Dedifferentiated amniotic fluid mesenchymal stem cell (primary cell): ENCODE measurements at regions not wholly inside any gene's neighbourhood (a gene's known extent, or its start where the extent isn't known, plus 50 kb on each side); places are given as distances from the start of the nearest gene placed in this dataset.

Experiments
- DNase-seq: peaks from one replicate; pipeline ENCODE4 v3.0.0-alpha.2; 2016; ENCODE audit errors: extremely low spot score

DNA sequence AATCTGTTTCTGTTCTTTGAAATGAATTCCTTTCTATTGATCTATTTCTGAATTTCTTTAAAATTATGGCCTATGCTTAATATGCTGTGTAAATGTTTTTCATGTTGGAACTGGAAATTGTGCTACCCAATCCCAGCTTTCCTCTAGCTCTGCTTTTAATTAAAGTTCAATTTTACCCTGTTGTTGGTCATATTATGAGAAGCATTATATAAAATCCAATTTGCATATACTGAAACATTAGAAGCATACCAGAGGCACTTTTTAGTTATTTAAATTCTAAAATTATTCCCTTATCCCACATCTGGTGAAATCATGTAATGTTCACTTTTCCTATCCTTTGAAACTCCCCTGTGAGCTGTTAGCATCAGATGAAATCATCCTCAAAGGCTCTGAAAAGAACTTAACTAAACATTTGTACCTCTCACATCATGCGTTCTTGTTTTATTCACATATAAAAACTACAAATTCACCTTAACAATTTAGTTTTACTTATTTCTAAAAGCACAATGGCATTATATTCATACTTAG is 160.6 kb upstream of the COL21A1 start:
- no peak for DNase-seq

DNA sequence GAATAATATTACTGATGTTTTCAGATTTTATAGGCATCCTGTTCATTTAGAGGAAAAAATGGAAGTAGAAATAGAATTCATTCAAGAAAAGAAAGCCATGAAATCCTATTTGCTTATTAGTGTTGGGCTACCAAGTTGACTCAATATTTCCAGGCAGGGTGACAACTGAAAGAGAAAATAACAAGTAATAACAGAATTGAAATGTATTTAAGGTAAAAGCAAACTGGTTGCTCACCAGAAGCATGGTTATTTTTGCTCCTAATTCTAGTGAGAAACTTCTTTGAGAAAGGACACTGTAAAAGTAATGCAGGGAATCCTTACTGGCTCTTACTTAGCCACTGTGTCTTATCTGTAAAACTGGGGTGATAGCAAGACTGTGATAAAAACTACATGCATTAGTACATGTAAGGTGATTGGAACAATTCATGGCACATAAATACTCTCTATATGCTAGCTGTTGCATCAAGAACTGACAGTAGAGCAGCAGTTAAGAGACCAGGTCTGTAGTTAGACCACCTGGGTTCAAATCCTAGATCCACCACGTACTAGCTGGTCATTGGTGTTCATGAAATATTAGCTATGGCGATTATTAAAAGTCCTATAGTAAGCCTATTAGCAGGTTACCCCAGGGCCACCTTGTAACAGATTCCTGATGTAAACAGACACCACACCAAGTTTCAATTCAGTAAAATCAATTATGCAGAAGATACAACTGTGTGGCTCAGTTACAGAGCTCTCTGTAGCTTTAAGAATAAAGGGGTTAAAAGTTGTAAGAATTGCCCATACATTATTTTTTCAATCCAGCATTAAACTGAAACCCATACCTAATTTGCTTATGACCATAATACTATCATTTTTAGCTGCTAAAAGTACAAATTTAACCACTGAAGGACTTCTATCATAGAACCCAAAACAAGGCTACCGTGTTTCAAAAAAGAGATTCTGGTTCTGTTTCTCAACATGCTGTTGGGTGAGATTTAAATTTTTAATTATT is 159.2 kb upstream of the COL21A1 start:
- DNase-seq = no peak

DNA sequence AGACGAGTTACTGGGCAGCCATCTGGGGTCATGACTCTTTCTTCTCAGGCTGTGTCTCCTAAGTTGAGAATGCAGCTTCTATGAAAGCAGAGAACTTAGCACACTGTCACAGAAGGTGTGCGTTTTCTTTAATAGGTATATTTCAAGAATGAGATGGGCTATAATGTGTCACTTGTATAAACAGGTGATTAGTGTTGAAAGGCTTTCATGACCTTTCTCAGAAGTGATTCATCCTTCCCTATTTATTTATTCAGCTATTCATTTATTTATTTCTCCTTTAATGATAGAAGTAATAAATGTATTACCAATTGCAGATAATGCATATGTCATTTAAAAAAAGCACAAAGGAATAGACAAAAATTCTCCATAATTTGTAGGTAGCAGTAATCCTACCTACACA is 157.2 kb upstream of the COL21A1 start:
- DNase-seq = no peak

DNA sequence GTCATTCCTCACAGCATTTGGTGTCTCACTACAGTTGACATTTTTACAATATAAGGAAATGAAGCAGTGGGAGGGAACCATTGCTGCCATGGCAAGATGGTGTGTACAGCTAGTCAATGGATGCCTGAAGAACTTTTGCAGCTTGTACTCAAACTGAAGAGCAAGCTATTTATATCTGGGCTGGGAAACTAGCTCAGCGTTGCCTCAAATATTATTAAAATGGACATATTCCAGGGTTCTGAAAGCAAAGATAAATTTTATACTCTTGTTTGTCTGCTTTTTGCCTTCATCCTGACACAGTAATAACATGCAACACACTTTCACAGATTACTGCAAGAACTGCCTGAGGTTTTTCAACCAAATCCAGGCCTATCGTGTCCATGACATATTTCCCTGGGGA is 156.4 kb upstream of the COL21A1 start:
- DNase-seq = no peak

DNA sequence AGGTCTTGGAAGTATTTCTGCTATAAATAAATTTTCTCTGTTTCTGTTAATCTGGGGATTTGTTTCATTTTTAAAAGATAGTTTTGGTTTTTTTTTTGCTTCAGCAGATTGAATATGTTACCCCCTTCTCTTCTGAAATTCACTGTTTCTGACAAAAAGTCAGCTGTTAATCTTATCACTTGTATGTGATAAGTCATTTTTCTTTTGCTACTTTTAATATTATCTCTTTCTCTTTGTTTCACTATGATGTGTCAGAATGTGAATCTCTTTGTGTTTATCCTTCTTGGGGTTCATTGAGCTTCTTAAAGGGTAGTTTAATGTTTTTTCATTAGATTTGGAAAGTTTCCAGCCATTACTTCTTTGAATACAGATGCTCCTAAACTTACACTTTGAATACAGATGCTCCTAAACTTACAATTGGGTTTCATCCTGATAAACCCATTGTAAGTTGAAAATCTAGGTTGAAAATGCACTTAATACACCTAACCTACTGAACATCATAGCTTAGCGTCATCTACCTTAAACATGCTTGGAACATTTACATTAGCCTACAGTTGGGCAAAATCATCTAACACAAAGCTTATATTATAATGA is 154.2 kb upstream of the COL21A1 start:
- DNase-seq = no peak

DNA sequence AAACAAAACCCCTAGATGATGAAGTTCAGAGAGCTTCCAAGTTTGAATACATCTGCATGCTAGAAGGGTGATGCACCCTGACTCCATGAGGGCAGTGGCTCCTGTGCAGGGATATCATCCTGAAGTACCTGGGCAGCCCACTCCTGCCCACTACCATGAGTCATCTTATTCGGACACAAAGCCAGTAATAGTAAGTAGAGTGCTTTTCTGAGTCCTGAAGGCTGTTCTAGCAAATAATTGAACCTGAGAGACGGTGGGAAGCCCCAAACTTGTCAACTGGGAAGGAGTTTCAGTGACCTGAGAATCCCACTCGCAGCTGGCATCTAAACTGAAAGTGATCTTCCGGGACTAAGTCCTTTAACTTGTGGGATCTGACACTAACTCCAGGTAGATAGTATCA is 152.9 kb upstream of the COL21A1 start:
- DNase-seq = no peak

DNA sequence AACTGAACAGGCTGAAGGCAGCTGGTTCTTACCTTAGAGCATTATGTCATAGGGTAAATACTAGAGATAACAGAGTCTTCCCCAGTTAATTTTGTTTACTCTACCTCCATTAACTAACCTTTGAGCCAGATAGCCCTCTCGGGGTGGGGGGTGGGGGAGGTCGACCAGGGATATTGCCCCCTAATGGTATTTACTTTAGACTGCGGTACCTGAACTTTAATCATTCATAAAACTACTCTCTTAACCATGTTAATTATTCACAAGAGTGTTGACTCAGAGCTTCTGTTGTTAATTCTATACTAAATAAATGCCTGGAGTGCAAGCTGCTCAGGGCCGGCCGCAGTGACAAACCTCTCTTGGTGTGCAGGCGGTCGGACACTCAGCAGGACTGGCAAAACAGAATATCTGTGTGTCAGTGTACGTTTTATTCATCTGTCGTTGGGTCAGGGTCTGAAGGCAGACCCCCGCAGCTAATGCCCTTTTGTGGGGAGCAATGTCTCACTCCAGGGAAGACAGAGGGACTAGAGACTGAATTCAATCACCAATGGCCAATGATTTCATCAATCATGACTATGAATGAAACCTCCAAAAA is 152.4 kb upstream of the COL21A1 start:
- DNase-seq = no peak

DNA sequence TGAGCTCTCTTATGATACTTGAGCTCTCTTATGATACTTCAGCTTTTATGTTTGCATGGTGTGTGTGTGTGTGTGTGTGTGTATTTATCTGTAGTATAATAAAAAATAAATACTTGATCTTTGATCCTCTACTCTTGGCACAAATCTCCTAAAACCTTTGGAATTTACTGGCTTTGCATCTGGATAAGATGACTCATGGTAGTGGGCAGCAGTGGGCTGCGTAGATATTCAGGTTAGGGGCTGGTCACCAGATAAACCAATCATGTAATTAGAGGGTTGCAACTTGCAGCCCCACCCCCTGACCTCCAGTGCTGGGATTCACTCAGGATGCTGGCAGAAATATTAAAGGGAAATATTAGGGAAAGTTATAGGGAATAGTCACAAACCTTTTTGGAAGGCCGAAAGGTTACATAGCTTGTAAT is 151.9 kb upstream of the COL21A1 start:
- no peak for DNase-seq

DNA sequence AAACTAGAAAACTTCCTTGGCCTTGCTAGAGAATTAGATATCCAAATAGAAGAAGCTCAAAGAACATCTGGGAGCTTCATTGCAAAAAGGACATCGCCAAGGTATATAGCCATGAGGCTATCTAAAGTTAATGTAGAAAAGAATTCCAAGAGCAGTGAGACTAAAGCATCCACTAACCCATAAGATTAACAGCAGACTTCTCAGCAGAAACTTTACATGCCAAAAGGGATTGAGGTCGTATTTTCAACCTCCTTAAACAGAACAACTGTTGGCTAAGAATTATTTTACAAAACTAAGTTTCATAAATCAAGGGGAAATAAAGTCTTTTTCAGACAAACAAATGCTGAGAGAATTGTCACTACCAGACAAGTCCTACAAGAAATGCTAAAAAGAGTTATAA is 149.1 kb upstream of the COL21A1 start:
- DNase-seq = no peak

DNA sequence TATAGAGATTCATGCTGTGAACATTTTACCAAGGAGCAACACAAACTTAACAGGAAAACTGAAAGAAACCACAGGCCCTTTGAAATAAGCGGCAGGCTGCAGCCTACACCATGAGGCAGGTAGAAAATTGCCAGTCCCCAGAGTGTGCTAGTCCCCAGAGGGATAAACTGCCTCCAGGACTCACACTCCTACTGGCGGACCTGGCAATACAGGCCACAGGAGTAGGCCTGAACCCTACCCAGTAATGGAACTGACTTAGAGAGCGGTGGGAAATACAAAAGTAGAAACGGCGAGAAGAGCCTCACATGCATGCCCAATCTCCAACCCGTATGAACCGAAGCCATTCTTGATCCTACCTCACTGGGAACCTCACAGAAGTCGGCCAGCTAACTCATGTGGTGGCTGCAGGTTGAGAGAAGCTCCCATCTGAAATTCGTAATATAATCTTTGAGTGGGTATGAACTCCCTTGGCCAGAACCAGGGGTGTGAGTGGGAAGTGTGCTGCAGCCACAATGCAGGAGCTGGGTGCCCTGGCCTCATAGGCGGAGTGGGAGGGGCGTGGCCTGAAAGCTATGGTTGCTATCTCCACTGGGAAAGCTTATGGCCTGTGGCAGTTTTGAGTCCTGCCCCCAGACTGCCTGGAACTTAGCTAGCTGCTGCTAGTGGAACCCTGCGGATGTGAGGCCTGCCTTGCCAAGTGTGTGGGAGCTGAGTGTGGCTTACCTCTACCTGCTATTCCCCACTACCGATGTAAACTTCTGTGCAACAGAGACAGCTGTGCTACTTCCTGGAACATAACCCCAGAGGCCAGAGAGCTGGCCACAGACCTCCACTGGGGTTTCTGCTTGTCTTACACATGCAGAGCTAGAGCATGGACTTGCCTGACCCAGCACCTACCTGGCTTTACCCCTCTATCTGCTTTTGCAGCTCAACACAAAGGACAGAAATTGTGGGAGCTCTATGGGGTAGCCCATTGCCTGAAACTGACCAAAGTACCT is 146.5 kb upstream of the COL21A1 start:
- no peak for DNase-seq

DNA sequence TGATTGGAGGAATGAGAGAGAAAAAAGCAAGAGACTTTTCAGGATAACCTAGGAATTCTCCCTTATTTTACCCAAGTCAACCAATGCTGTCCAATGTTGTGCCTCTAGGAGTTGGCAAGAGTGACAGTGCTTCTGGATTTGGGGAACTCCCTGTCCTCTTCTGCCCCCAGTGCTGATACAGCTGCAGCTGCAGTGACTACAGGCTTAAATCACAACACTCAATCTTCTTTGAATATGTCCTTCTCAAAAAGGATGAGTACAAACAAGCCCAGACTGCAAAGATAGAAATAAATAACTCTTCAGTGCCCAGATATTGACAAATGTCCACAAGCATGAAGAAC is 141.0 kb upstream of the COL21A1 start:
- no peak for DNase-seq

DNA sequence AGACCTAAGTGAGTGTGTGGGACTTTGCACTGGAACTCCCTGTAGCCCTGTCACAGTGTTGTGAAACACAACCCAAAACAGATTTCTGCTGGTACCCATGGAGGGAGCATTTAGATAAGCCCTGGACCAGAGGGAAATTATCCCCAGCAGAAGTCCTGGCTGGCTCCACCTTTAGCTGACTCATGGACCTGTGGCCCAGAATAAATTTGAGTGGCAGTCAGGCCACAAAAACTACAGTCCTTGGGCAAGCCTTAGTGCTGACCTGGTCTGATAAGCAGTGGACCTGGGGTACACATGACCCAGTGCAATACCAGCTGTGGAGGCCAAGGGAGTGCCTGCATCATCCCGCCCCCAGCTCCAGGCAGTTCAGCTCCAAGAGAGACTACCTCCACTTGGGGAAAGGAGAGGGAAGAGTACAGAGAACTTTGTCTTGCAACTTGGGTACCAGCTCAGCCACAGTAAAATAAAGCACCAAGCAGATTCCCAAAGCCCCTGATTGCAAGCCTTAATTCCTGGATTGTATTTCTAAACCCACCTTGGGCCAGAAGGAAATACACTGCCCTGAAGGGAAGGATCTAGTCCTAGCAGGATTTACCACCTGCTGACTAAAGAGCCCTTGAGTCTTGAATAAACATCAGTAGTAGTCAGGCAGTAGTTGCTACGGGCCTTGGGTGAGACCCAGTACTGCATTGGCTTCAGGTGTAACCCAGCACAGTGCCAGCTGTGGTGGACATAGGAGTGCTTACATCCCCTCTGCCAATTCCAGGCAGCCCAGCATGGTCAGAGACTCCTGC is 140.4 kb upstream of the COL21A1 start:
- DNase-seq = no peak

DNA sequence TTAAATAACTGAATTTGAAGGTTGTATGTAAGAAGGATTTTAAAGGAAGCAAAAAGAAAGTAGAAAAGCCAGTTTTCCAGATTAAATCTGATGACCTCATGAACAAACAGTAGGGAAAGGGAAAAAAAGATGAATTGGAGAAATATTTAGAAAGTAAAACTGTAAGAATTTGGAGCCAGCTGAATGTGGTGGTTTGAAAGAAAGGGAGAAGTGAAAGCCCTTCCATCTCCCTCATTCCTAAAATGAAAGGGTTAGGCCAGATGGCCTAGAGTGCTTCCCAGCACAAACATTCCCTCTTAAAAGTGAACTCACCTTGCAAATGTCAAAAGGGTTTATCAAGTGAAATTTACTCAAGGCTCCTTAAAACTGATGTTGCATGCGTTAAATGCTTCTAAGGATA is 139.3 kb upstream of the COL21A1 start:
- no peak for DNase-seq

DNA sequence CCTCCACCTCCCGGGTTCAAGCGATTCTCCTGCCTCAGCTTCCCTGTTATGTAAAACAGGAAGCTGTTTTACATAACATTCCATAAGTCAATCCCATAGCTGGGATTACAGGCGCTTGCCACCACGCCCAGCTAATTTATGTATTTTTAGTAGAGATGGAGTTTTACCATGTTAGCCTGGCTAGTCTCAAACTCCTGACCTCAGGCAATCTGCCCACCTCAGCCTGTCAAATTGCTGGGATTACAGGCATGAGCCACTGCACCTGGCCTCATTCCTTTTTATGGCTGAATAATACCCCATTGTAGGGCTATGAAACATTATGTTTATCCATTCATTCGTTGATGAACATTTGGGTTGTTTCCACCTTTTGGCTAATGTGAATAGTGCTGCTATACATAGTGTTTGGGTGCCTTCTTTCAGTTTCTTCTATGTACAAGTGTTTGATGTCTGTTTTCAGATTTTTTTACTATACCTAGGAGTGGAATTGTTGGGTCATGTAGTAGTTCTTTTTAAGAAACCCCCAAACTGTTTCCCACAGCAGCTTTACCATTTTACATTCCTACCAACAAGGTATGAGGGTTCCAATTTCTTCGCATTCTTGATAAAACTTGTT is 138.7 kb upstream of the COL21A1 start:
- no peak for DNase-seq

DNA sequence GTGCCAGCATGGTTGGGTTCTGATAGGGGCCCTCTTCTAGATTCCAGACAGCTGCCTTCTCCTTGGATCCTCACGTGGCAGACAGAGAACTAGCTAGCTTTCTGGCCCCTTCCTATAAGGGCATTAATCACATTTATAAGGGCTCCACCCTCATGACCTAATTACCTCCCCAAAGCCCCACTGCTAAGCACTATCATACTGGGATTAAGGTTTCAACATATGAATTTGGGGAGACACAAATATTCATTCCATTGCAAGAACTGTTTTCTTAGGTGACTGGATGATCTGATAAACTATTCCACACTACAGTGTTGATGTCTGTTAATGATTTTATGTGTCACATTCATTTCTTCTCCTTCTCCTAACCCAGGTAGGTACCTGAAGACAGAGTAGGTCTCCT is 135.8 kb upstream of the COL21A1 start:
- DNase-seq = no peak

DNA sequence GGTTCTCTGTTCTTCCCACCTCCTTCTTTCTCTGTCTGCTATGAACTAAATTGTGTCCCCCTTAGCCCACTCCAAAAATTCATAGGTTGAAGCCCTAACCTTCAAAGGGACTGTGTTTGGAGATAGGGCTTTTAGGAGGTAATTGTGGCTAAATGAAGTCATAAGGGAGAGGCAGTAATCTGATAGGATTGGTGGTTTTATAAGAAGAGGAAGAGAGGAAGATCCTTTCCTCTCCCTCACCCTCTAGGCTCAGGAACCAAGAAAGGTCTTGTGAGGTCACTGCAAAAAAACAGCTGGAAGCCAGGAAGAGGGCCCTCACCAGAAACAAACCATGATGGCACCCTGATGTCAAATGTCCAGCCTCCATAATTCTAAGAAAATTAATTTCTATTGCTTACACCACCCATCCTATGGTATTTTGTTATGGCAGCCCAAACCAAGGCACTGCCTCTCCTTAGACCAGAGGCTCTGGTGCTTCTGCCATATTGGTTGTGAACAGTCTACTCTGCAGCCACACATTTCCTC is 135.1 kb upstream of the COL21A1 start:
- DNase-seq = no peak

DNA sequence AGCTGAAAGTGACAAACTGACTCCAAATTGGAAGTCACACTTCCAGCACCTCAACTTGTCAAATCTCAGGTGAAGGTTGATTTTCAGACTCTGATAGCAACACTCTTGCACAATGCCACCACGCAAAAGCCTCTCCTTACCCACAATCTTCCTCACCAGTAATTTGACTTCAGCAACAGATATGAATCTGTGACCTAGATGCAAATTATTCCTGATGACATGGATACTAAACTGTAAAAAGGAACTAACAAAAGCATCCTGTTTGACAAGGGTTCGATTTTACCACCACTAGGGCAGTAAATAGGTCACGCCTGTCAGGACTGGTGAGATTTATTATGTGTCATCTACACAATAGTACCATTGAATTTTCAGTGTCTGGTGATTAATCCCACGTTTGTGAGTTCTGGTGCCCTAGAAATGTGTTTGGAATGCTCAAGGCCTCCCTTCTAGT is 134.4 kb upstream of the COL21A1 start:
- DNase-seq = no peak

DNA sequence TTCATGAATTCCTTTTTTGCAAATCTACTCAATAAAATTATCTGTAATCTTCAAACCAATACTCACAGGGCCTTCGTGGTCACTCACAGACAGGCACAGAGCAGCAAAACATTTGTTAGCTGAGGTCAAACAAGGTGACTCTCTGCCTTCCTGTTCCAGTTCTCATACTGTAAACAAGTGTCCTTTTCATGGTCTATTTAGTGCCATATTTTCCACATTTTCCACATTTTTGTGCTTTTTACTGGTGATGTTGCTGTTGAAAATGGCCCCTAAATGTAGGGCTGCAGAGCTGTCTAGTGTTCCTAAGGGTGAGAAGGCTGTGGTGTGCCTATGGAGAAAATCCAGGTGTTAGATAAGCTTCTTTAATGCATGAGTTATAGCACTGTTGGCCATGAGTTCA is 133.1 kb upstream of the COL21A1 start:
- no peak for DNase-seq

DNA sequence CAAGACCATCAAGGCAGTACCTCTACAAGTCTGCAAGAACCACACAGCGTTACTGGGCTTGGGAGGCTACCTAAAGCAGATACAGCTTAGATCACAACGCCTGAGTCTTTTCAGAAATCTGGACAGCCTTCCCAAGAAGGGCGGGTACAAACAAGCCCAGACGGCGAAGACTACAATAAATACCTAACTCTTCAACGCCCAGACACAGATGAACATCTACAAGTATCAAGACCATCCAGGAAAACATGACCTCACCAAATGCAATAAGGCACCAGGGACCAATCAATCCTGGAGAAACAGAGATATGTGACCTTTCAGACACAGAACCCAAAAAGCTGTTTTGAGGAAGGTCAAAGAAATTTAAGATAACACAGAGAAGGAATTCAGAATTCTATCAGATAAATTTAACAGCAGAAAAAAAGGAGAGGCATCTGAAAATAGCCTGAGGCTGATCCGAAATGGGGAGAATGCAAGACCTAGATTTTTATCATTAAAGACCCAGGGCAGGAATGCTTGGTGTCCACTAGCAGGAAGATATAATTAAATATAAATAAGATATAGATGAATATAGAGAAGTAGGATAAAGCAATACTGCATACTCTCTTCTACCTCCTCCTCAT is 131.7 kb upstream of the COL21A1 start:
- no peak for DNase-seq

DNA sequence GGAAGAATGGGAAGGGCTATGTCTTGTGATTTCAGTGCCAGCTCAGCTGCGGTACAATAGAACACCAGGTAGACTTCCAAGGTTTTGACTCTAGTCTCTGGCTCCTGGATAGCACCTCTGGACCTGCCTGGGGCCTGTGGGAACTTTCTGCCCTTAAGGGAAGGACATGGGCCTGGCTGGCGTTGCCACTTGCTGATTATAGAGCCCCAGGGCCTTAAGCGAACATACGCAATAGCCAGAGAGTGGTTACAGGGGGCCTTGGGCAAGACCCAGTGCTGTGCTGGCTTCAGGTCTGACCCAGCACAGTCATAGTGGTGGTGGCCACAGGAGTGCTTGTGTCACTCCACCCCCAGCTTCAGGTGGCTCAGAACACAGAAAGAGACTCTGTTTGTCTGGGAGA is 131.1 kb upstream of the COL21A1 start:
- DNase-seq = no peak
